ENCODE measurements at regions not wholly inside any gene's neighbourhood (a gene's known extent, or its start where the extent isn't known, plus 50 kb on each side); places are given as distances from the start of the nearest gene placed in this dataset.

DNA sequence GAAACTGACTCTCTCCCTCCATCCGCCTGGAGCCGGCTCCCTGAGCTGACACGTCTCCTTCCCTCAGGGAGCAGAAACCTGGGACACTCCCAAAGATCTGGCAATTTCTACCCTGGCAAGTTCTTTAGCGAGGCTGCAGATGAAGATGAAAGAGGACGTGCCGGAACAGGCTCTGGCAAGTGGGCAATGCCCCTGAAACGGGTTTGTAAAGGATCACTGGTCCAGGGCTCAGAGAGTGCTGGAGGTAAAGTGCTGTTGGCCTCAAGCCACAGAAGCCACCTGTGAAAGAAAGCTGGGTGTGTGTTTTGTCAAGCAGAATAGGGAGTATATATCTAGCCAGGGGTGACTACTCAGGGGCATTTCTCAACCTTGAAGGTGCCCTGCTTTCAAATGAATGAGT, 131.4 kb upstream of the ATP6AP2 start:
- no peak for DNase-seq

DNA sequence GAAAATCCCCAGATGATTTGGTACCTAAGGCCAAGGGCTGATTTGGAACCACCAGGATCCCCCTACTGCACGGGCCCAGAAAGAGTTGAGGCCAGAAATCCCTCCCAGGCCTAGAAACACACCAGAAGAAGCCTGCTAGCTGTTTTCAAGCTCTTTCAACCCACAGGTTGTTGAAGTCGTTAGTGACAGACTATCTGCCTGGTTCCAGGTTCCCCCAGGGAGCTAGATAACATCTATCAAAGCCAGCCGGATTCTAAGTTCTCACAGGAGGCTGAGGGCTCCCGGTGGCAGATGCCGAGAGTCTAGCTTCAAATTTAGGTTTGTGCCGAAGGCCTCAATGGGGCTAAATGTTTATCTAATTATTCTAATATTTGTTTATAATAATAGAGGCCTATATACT, 132.0 kb upstream of the ATP6AP2 start:
- DNase-seq: no peak

DNA sequence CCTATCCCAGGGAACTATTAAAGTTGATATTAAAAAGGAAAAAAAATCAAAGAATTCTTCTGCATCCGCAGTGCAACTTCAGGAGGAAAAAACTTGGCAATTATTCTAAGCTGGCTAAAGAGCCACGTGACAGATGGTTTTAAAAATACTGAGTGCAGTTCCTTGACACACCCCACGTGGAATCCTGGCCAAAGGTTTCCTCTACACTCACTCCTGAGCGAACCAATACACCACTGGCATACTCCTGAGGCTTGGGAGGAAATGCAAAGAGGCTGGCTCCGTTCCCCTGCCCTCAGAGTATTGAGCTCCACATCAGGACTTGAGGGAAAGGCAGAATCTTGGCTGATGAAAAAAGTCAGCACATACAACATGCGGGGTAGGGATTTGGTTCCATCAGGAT, 133.8 kb upstream of the ATP6AP2 start:
- DNase-seq: no peak

DNA sequence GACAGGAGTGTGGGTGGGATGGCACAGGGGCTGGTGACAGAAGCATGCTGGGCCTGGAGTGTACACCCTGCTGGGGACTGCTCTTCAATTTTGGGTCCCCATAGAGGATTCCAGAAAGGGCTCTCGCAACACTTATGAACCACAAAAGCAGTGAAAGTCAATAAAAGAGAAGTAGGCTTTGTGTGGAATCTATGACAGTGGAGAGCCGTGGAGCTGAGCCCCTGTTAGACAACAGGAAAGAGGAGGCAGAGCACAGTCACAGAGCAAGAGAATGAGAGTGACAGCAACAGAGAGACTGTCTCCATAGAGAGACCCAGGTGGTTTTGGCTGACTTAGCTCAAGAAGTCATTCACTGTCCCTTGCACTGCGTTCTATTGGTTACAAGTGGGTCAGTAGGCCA, 135.1 kb upstream of the ATP6AP2 start:
- no peak for DNase-seq

DNA sequence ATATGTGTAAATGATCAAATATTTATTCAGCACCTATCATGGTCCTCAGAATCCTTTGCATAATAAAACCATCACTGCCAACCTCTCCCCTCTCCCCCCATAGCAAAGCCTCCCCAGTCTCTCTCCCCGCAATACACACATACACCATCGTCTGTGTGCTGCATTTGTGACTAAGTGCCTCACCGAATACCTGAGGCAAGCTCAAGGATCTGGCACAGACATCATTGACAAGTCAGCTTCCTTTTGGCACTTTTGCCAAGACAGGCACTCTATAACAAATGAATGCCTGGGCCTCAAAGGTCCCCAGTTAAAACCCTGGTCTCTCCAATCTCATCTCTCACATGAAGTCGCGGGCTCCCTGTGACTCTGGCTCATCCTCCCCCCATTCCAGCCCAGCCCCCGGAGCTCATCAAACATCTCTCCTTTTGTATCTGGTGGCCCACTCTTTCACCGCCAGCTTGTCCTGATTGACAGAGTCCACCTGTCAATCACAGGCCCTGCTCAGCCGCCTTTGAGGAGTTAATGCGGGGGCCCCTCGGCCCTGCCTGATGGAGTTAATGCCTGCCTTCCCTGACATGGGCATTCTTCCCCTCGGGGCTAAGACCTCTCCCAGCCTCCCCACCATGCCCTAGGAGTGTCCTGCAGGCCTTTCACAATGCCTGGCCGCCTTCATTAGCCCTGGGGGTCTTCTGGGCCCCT, 135.8 kb upstream of the ATP6AP2 start:
- DNase-seq: no peak

DNA sequence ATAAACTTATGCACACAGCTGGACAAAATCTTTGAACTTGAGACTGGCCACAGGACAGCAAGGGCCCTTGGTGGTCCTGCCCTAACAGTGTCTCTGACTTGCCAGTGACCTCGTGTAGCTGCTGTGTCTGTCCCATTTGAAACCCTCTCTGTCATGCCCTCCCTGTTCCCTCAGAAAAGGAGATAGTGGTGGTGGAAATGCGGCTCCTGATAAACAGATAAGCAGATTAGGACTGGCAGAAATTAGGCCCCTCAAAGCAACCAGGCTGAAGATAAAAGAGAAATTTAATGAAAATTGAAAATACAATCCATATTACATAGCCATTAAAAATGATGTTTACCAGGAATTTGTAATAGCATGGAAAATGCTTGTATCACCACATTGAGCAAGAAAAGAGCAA, 136.6 kb upstream of the ATP6AP2 start:
- DNase-seq: no peak

DNA sequence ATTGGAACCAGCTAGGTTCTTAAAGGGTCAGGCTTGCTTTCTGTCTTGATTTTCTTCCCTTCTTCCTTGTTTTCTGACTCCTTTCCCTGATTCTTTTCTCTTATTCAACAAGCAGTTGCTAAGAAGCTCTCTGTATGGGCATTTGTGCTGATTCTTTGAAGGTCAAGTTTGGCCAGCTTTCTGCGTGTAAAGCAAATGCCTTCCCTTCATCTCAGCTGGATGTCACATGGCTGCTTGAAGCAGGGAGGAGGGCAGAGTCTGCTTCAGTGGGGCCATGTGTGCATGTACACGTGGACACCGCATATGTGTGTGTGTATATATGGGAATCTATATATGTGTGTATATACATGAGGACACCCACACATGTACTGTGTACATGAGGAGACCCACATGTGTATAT, 139.9 kb upstream of the ATP6AP2 start:
- DNase-seq: no peak

DNA sequence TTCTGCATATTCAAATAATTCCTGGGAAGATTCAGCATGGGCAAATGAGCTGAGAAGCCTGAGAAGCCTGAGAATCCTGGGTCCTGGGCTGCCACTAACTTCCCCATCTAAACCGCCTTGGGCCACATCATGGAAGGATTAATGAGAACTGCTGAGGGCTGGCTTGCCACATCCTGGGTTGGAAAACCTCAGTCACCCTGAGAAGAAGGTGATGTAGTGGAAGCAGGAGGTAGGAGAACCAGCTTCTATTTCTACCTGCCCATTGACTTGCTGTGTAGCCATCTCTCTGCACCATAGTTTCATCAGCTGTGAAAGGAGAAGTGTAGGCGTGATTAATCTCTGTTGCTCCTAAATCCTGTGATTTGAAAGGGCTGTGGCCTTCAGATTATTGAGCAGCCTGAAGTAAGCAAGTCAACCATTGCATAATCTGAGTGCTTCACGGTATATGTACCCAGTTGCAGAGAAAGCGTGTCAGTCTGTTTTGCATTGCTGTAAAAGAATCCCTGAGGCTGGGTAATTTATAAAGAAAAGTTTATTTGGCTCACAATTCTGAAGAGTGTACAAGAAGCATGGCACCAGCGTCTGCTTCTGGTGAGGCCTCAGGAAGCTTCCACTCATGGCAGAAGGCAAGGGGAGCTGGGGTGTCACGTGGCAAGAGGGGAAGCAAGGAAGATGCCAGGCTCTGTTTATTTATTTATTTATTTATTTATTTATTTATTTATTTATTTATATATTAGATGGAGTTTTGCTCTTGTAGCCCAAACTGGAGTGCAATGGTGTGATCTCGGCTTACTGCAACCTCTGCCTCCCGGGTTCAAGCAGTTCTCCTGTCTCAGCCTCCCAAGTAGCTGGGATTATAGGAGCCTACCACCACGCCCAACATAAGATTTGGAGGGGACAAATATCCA, 140.9 kb upstream of the ATP6AP2 start:
- DNase-seq: no peak

DNA sequence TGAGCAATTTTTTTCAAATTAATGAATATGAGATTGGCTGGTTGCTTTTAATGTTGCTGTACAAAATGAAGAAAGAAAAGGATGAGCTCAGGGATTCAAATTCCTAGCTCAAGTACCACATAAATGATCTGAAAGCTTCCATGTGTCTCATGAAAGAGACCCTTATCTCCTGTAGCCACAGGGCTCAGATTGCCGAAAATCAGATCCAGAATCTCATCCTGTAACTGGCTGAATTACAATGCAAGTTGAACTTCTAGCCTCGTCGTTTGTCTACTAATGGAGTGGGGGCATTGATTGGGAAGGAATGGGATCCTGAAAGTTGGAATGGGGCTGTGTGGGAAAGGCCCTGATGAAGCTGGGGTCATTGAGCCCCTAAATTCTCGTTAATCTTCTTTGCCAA, 143.4 kb upstream of the ATP6AP2 start:
- no peak for DNase-seq

DNA sequence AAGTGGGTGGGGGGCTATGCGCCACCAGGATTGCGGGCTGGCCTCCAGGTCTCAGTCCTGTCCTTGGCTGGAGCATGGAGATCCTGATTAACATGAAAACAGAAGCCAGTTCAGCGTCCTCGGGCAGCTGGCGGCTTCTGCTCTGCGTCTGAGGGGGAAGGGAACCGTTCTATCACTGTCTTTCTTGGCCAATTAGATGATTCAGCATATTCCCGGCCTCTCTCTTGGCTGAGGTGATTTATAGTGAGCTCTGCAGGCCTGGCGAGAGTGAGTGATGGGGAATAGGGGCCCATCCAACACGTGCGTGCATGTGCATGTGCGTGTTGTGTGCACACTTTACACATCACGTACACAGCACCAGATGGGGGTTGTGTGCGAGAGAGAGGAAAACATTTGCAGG, 145.8 kb upstream of the ATP6AP2 start:
- no peak for DNase-seq

DNA sequence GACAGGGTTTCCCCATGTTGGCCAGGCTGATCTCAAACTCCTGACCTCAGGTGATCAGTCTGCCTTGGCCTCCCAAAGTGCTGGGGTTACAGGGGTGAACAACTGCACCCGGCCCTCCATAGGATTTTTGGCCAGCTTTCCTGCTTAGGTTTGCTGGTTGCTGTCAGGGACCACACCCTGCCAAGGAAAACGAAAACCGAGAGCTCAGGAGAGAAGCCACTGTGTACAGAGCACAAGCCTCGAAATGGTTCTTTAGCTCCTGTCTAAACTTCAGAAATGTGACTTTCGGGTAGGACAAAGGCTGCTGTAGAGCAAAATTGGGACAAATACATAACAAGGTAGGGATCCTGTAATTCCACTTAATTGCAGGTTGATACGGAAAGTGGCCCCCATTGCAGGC, 146.3 kb upstream of the ATP6AP2 start:
- DNase-seq: no peak

DNA sequence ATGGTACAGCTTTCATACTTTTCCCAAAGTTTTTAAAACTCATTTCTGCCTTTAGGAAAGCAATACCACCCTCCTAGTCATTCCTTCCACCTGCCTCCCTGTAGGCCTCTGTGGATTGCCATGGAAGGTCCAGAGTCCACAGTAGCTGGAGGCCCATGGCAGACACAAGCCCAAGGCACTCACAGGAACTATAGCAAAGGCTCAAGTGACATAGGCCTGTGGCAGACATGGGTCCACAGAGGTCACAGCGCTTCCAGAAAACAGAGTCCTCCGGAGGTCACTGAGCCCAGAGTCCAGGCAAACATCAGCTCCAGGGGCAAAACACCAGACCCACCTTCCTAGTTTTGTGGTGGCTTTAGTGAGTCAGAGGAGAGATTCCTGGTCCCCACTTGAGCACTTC, 147.6 kb upstream of the ATP6AP2 start:
- DNase-seq: no peak

DNA sequence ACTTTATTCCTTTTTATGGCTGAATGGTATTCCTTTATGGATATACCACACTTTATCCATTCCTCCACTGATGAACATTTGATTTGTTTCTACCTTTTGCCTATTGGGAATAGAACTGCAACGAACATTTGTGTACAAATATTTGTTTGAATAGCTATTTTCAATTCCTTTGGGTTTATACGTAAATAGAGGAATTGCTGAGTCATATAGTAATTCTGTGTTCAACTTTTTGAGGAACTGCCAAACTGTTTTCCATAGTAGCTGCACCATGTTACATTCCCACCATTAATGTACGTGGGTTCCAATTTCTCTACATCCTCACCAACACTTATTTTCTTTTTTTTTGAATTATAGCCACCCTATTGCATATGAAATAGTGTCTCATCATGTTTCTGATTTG, 156.5 kb upstream of the ATP6AP2 start:
- DNase-seq: no peak

DNA sequence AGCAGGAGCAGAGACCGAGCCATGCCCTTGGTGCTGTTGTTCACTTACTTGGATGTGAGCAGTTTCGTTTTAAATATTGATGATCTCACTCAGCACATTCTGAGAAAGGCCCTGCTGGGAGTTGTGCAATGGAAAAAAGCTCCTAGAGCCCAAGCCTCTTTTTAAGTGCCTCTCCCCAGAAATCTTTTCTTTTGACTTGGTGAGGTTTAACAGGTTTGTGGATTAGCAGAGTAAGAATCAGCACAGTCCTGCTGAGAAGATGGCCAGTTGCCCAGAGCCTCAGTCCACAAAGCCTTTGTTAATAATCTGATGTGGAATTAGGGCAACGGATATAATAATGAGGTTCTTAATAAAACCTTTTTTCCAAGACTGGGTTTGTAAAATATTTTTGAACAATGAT, 157.5 kb upstream of the ATP6AP2 start:
- DNase-seq: no peak

DNA sequence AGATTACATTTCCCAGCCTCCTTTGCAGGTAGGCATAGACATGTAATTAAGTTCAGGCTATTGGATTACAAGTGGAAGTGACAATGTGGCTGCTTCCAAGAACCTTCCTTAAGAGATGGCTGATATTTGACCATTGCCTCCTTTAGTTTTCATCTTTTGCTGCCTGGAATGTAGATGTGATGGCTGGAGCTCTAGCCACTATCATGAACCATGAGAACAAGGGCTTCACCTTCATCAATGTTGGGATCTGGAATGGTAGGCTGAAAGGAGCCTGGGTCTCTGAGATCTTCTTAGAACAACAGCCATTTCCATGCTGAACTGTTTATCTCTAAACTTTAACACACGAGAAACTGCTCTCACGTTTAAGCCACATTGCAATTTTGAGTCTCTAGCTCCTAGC, 158.7 kb upstream of the ATP6AP2 start:
- DNase-seq: no peak

DNA sequence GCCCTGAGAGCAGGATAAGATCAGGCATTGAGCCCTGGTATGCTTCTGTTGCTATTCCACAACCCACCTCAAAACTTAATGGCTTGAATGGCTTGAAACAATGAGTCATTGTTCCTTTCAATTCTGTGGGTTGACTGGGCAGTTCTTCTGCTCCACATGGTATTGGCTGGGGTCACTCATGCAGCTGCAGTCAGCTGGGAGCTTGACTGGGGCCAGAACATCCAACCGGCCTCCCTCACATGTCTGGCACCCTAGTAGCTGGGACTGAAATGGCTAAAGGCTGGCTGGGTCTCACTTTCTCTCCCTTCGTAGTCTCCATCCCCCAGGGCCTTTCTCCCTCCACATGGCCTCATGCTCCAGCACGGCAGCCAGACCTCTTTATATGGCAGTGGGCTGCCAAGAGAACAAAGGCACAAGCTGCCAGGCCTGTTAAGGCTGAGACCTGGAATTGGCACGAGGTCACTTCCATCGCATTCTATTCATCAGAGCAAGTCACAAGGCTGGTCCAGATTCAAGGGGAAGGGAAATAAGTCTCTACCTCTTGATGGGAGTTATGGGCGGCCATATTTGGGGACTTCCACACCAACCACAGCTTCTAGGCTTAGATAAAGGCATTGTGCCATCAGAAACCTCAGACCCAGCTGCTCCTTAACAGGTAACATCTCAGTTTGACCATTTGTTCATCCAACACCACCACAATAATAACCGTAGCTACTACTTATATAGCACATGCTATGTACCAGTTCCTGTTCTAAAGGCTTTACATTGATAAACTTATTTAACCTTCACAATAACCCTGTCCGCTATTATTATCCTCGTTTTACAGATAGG, 159.7 kb upstream of the ATP6AP2 start:
- no peak for DNase-seq

DNA sequence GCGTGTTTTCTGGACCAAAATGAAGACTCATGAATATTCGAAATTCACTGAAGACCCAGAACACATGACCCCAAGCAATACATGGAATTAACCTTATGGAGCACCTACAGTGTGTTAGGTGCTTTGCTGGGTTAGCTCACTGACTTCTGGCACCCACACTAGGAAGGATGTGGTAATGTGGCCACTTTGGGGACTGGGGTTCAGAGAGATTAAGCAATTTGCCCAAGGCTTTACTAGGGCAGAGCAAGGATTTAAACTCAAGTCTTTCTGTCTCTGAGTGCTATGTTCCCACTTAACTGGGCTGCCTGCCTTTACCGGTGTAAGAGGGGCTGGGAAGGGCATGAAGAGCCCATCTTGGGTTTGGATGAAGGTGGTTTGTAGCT, 162.0 kb upstream of the ATP6AP2 start:
- DNase-seq: no peak

DNA sequence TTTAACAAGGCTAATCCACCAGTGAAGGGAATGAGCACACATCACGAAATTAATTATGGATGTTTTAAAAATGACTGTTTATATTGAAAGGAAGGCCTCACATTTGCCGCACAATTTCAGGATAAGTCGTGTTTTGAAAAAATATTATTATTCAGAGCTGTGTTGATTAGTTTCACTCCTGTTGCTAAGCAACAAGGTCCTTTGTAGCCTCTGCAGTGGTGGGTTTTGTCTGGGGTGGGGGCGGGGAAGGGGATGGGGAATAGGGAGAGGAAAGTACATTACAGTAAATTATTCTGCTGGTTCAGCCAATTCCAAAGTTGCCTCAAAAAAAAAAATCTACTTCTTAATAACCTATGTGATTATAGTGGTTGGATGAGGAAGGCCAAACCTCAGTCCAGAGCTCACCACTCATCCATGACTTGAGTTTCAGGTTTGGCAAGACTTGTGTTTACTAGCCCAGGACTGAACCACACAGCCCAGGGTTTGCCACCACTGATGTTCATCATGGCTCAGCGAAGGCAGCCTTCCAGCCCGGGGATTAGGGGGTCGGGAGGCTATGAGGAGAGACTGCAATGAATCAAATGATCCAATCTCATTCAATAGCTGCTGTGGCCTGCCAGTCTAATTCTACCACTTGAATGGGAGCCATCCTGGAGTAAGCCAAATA, 162.5 kb upstream of the ATP6AP2 start:
- DNase-seq: no peak

DNA sequence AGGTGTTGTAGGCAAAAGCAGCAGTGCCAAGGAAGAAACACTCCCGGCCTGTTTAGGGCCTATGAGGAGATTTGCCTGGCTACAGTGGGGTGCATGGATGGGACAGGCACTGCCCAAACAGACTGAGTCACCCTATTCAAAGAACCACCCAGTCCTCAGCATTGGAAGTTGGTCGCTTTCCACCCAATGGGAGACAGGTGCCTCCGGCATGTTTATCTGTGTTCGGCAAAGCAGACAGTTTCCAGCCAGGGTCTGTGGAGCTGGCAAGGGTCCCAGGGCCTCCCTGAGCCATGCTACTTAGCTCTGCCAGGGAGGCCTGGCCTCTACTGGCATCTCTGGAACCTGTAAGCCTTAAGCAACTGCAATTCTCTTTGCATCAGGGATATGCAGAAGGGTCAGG, 165.1 kb upstream of the ATP6AP2 start:
- no peak for DNase-seq

DNA sequence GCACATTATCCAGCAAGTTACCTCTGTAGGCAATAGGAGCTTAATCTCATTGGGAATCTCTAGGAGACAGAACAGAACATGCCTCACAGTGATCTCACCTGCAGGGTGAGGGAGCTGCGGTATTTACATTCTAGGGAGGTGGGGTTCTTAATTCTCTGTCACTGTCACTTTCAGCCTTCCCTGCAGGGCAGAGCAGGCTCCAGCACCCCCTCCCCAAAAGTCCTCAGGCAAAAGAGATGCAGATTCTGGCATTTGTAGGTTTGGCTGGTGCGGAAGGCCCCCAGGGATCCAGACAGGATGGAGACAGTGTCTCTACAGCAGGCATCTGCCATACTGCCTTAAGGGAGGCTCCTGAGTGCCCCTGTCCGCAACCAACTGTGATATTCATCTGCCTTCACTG, 166.4 kb upstream of the ATP6AP2 start:
- no peak for DNase-seq

DNA sequence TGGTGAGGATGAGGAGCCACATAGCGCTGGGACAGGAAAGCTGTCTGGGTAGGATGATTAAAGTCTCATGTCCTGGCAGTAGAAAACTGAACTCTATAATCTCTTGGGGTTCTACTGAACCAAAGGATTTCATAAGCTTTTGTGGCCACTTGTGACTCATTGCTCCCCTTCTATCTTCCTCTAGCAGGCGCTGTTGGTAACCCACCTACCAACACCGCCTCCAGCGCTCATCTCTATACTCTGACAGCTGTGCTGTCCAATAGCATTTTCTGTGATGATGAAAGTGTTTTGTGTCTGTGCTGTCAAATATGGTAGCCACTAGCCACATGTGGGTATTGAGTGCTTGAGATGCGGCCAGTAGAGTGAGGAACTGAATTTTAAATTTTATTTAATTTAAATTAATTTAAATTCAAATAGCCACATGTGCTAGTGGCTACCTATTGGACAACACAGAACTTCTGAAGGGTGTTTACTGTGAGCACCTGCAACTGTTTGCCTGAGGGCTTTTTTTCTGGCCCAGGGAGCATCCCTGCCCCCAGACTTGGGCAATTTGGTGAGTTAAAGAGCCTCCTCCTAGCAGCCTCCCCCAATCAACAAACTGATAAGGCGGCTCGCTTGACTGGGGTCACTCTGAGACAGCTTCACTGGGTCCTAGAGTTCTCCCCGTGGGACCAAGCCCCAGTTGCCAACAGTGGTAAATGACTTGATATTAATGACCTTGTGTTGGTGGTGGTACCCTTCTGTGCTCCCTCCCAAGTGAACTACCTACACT, 169.2 kb upstream of the ATP6AP2 start:
- no peak for DNase-seq

DNA sequence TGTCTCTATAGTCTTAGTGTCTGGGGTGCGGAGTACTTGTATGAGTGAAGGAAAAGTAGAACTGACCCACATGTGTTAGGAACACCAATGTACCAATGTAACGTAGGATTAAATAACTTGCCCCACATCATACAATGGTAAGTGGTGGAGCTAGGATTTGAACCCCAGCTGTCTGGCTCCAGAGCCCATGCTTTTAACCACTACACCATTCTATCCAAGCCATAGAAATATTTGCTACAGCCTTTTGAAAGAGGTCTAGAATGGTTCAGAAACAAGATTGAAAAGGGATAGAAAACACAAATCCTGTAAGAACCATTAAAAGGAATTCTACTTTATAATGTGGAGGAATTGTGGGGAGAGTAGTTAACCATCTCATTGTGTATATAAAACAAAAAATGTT, 169.9 kb upstream of the ATP6AP2 start:
- DNase-seq: no peak

Measured in stimulated activated CD4-positive, alpha-beta T cell treated with anti-CD3 and anti-CD28 coated beads, Interleukin-1b, Interleukin-23, amount 100 ng/mL, for 48 hours (primary cell).